ENCODE measurements at regions not wholly inside any gene's neighbourhood (a gene's known extent, or its start where the extent isn't known, plus 50 kb on each side); places are given as distances from the start of the nearest gene placed in this dataset.
"Not testable (repeated sequence)": the region's sequence is repeated elsewhere in the genome, so short reads cannot be mapped to it uniquely, and the experiment has no call there.

GRCh38 chr22:19661156-19661555, 53.1 kb upstream of the SEPTIN5 start:
- Histone ChIP-seq H3K27me3 (ENCODE audit: control insufficient read depth in 2 of 2, insufficient read depth in 2 of 2, low read length in 2 of 2) (no peaks in the 10 kb centered on the region), H3K4me1 (ENCODE audit: control insufficient read depth in 1 of 2, insufficient read depth in 2 of 2, low read length in 2 of 2) (peaks cover 4 to 7% of the 10 kb centered on the region in 2 donors), H3K4me2 (replicated peaks; ENCODE audit: extremely low read depth, low read length, poor library complexity, severe bottlenecking) (no peak overlapping the region), H3K4me3 (replicated peaks in 1 of 3; ENCODE audit: low read depth in 2 of 3, low read length in 3 of 3) (no peak overlapping the region), H3K79me2 (ENCODE audit: insufficient read depth, low read length) (no peaks in the 10 kb centered on the region), H3K27ac (ENCODE audit: low read depth in 1 of 2, low read length in 2 of 2) (no peak overlapping the region), H3K36me3 (replicated peaks in 1 of 2; ENCODE audit: control insufficient read depth in 1 of 2, insufficient read depth in 2 of 2, low read length in 2 of 2) (no peaks in the 10 kb centered on the region), H4K20me1 (ENCODE audit: insufficient read depth, low read length) (no peaks in the 10 kb centered on the region), H3K9me3 (replicated peaks in 1 of 2; ENCODE audit: control insufficient read depth in 1 of 2, insufficient read depth in 1 of 2, low read length in 2 of 2) (no peaks in the 10 kb centered on the region), H3K9ac (ENCODE audit: insufficient read depth, low read length, poor library complexity, severe bottlenecking) (no peak overlapping the region), H2AFZ (ENCODE audit: insufficient read depth, low read depth, low read length, poor library complexity, severe bottlenecking) (no peak overlapping the region)
- Mint-ChIP-seq H3K27ac (no peak overlapping the region), H3K27me3 (ENCODE audit: low read depth in 3 of 3) (peaks cover 0 to 7% (median 0%) of the 10 kb centered on the region in 3 donors), H3K9me3 (no peaks in the 10 kb centered on the region), H3K36me3 (no peaks in the 10 kb centered on the region), H3K4me3 (no peak overlapping the region), H3K4me1 (peaks cover 16% of the 10 kb centered on the region)
- no peak for TF ChIP-seq CTCF (IDR thresholded peaks at IDR 0.05)
- intact Hi-C loops (cut with micrococcal nuclease) = no loop called here
- no peak for DNase-seq

- H3K9me3 ChIP-seq (replicated peaks in 1 of 2; ENCODE audit: control insufficient read depth in 1 of 2, insufficient read depth in 1 of 2, low read length in 2 of 2); H3K36me3 ChIP-seq (replicated peaks in 1 of 2; ENCODE audit: control insufficient read depth in 1 of 2, insufficient read depth in 2 of 2, low read length in 2 of 2); DNase-seq; H3K79me2 ChIP-seq (ENCODE audit: insufficient read depth, low read length); H3K27me3 Mint-ChIP-seq (ENCODE audit: low read depth in 3 of 3); intact Hi-C loops (cut with micrococcal nuclease); H2AFZ ChIP-seq (ENCODE audit: insufficient read depth, low read depth, low read length, poor library complexity, severe bottlenecking); H3K9ac ChIP-seq (ENCODE audit: insufficient read depth, low read length, poor library complexity, severe bottlenecking); H3K4me2 ChIP-seq (replicated peaks; ENCODE audit: extremely low read depth, low read length, poor library complexity, severe bottlenecking); H3K4me1 ChIP-seq (ENCODE audit: control insufficient read depth in 1 of 2, insufficient read depth in 2 of 2, low read length in 2 of 2); H3K27ac Mint-ChIP-seq; H3K4me3 ChIP-seq (replicated peaks in 1 of 3; ENCODE audit: low read depth in 2 of 3, low read length in 3 of 3); H4K20me1 ChIP-seq (ENCODE audit: insufficient read depth, low read length); H3K36me3 Mint-ChIP-seq; H3K27me3 ChIP-seq (ENCODE audit: control insufficient read depth in 2 of 2, insufficient read depth in 2 of 2, low read length in 2 of 2); H3K4me3 Mint-ChIP-seq; H3K27ac ChIP-seq (ENCODE audit: low read depth in 1 of 2, low read length in 2 of 2); H3K9me3 Mint-ChIP-seq: not testable (repeated sequence)
- peaks cover 16% of the 10 kb centered on the region for H3K4me1 Mint-ChIP-seq
- WGBS (ENCODE audit: insufficient coverage) = 98% methylated on average over 9 of the region's 22 CpGs
Measured at GRCh38 chr22:19662049-19662684, 52.1 kb upstream of the SEPTIN5 start.
